Osteocyte (in vitro differentiated cells): ENCODE measurements at regions not wholly inside any gene's neighbourhood (a gene's known extent, or its start where the extent isn't known, plus 50 kb on each side); places are given as distances from the start of the nearest gene placed in this dataset.
"Not testable (repeated sequence)": the region's sequence is repeated elsewhere in the genome, so short reads cannot be mapped to it uniquely, and the experiment has no call there.

Experiments used
- DNase-seq: peaks from one replicate; pipeline ENCODE4 v3.0.0; 2021; ENCODE audit warnings: mixed read lengths; ENCODE audit not compliant: unreplicated experiment; ENCODE audit errors: extremely low spot score
- H3K27ac Mint-ChIP-seq: one replicate; pipeline ENCODE4 v1.8.0; 2021; ENCODE audit warnings: mild to moderate bottlenecking, mixed read lengths; ENCODE audit not compliant: unreplicated experiment
- H3K27me3 Mint-ChIP-seq: one replicate; pipeline ENCODE4 v1.8.0; 2021; ENCODE audit warnings: mixed read lengths; ENCODE audit not compliant: unreplicated experiment
- H3K36me3 Mint-ChIP-seq: one replicate; pipeline ENCODE4 v1.8.0; 2021; ENCODE audit warnings: mixed read lengths; ENCODE audit not compliant: unreplicated experiment
- H3K4me1 Mint-ChIP-seq: one replicate; pipeline ENCODE4 v1.8.0; 2021; ENCODE audit warnings: mixed read lengths; ENCODE audit not compliant: unreplicated experiment
- H3K4me3 Mint-ChIP-seq: one replicate; pipeline ENCODE4 v1.8.0; 2021; ENCODE audit warnings: mild to moderate bottlenecking, moderate library complexity, mixed read lengths; ENCODE audit not compliant: unreplicated experiment
- H3K9me3 Mint-ChIP-seq: one replicate; pipeline ENCODE4 v1.8.0; 2021; ENCODE audit warnings: mixed read lengths; ENCODE audit not compliant: unreplicated experiment
- CTCF ChIP-seq: fragments of 200-600 bp; sonication (generic); IDR thresholded peaks from 2 replicates; pipeline ENCODE4 v1.5.0; 2021; ENCODE audit warnings: antibody characterized with exemption, mild to moderate bottlenecking, moderate library complexity

DNA sequence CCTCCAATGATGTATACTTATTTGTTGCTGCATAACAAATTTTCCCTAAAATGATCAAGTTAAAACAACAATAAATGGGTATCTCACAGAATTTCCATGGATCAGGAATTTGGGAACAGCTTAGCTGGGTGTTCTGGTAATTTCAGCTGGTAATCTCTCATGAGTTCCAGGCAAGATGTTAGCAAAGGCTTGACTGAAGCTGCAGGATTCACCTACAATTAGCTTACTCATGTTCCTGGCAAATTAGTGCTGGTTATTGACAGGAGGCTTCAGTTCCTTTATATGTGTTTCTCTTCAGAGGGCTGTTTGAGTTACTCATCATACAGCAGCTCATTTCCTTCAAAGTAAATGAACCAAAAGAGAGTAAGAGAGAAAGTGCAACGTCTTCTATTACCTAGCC, 506.3 kb upstream of the IMPG1 start:
- Mint-ChIP-seq H3K4me3 (no peak overlapping the region), H3K4me1 (no peaks in the 10 kb centered on the region), H3K27me3 (peaks cover 15% of the 10 kb centered on the region), H3K27ac (no peak overlapping the region), H3K36me3 (no peaks in the 10 kb centered on the region), H3K9me3 (no peaks in the 10 kb centered on the region)
- TF ChIP-seq CTCF, result no peak
- DNase-seq, result no peak

GRCh38 chr6:76574746-76575145, 502.3 kb upstream of the IMPG1 start:
- Mint-ChIP-seq H3K27ac (no peak overlapping the region), H3K36me3 (no peaks in the 10 kb centered on the region), H3K9me3 (no peaks in the 10 kb centered on the region), H3K27me3 (peaks cover 15% of the 10 kb centered on the region), H3K4me3 (no peak overlapping the region), H3K4me1 (no peaks in the 10 kb centered on the region)
- no peak for DNase-seq
- no peak for TF ChIP-seq CTCF

DNA sequence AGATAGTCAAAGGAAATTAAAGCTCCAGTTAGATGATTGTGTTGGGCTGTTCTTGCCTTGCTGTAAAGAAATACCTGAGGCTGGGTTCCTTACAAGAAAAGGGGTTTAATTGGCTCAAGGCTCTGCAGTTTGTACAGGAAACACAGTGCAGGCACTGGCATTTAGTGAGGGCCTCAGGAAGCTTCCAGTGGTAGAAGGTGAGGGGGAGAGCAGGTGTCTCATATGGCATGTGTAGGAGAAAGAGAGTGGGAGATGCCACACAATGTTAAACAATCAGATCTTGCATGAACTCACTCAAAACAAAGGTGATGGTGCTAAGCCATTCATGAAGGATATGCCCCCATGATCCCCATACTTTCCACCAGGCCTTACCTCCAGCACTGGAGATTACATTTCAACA, 493.5 kb upstream of the IMPG1 start:
- H3K36me3 Mint-ChIP-seq, result no peaks in the 10 kb centered on the region
- H3K27ac Mint-ChIP-seq, result no peak overlapping the region
- peaks cover 4% of the 10 kb centered on the region for H3K27me3 Mint-ChIP-seq
- H3K4me1 Mint-ChIP-seq, result no peaks in the 10 kb centered on the region
- H3K9me3 Mint-ChIP-seq, result no peaks in the 10 kb centered on the region
- TF ChIP-seq CTCF, result no peak
- H3K4me3 Mint-ChIP-seq, result no peak overlapping the region
- DNase-seq, result no peak

GRCh38 chr6:76562371-76562770, 489.9 kb upstream of the IMPG1 start:
- H3K4me3 Mint-ChIP-seq, DNase-seq, H3K36me3 Mint-ChIP-seq, H3K9me3 Mint-ChIP-seq, H3K4me1 Mint-ChIP-seq, H3K27ac Mint-ChIP-seq, H3K27me3 Mint-ChIP-seq: not testable (repeated sequence)

- not testable (repeated sequence) for H3K4me1 Mint-ChIP-seq, H3K9me3 Mint-ChIP-seq, H3K27me3 Mint-ChIP-seq, H3K27ac Mint-ChIP-seq, DNase-seq, H3K4me3 Mint-ChIP-seq, H3K36me3 Mint-ChIP-seq
Measured at GRCh38 chr6:76560851-76561755, 488.6 kb upstream of the IMPG1 start.

GRCh38 chr6:76553256-76553655, 480.8 kb upstream of the IMPG1 start:
- no peak for DNase-seq
- Mint-ChIP-seq H3K27me3 (no peaks in the 10 kb centered on the region), H3K4me3 (no peak overlapping the region), H3K27ac (no peak overlapping the region), H3K36me3 (no peaks in the 10 kb centered on the region), H3K4me1 (no peaks in the 10 kb centered on the region), H3K9me3 (no peaks in the 10 kb centered on the region)
- TF ChIP-seq CTCF, result no peak
